ACC112 (cell line): ENCODE measurements at regions not wholly inside any gene's neighbourhood (a gene's known extent, or its start where the extent isn't known, plus 50 kb on each side); places are given as distances from the start of the nearest gene placed in this dataset.

Experiments used
- H2AFZ ChIP-seq: fragments of 200-600 bp; sonication (generic); one replicate; pipeline ENCODE4 v1.6.0; 2017; ENCODE audit warnings: antibody characterized with exemption, low read length; ENCODE audit not compliant: unreplicated experiment
- H3K27ac ChIP-seq: fragments of 200-600 bp; sonication (generic); 2 replicates; pipeline ENCODE4 v1.5.1; 2014; ENCODE audit warnings: low read depth, mild to moderate bottlenecking, antibody characterized with exemption, low read length, moderate library complexity
- H3K27me3 ChIP-seq: fragments of 200-600 bp; sonication (generic); 2 replicates; pipeline ENCODE4 v1.6.1; 2014; ENCODE audit warnings: mild to moderate bottlenecking, antibody characterized with exemption, low read length, moderate library complexity, mixed read lengths; ENCODE audit not compliant: insufficient read depth
- H3K36me3 ChIP-seq: fragments of 200-600 bp; sonication (generic); 2 replicates; pipeline ENCODE4 v1.6.1; 2016; ENCODE audit warnings: mild to moderate bottlenecking, antibody characterized with exemption, low read length, moderate library complexity, mixed read lengths; ENCODE audit not compliant: insufficient read depth
- H3K4me1 ChIP-seq: fragments of 200-600 bp; sonication (generic); one replicate; pipeline ENCODE4 v1.6.1; 2016; ENCODE audit warnings: low read length, mixed read lengths; ENCODE audit not compliant: insufficient read depth, unreplicated experiment, control insufficient read depth
- H3K4me3 ChIP-seq: fragments of 200-600 bp; sonication (generic); 2 replicates; pipeline ENCODE4 v1.5.1; 2014; ENCODE audit warnings: mild to moderate bottlenecking, low read depth, low read length
- H3K79me2 ChIP-seq: fragments of 200-600 bp; sonication (generic); one replicate; pipeline ENCODE4 v1.6.0; 2016; ENCODE audit warnings: low read length; ENCODE audit not compliant: control insufficient read depth, unreplicated experiment, insufficient read depth

- no peaks in the 10 kb centered on the region for H3K79me2 ChIP-seq
- H3K4me1 ChIP-seq, result peaks cover 9% of the 10 kb centered on the region
- H3K36me3 ChIP-seq, result no peaks in the 10 kb centered on the region
- no peak overlapping the region for H2AFZ ChIP-seq
- no peaks in the 10 kb centered on the region for H3K27me3 ChIP-seq
- no peak overlapping the region for H3K4me3 ChIP-seq
- no peak overlapping the region for H3K27ac ChIP-seq
Observed at GRCh38 chr18:59758837-59759236, 61.6 kb upstream of the CCBE1 start.

- H3K4me3 ChIP-seq, result no peak overlapping the region
- H3K27ac ChIP-seq, result no peak overlapping the region
- H3K36me3 ChIP-seq, result no peaks in the 10 kb centered on the region
- H3K4me1 ChIP-seq, result peaks cover 9% of the 10 kb centered on the region
- no peaks in the 10 kb centered on the region for H3K79me2 ChIP-seq
- no peaks in the 10 kb centered on the region for H3K27me3 ChIP-seq
- H2AFZ ChIP-seq, result peak overlapping the region; percentile 72
Observed at GRCh38 chr18:59758106-59758505, 60.9 kb upstream of the CCBE1 start.

- no peak overlapping the region for H3K4me3 ChIP-seq
- H2AFZ ChIP-seq, result no peak overlapping the region
- H3K27me3 ChIP-seq, result no peaks in the 10 kb centered on the region
- H3K36me3 ChIP-seq, result no peaks in the 10 kb centered on the region
- H3K79me2 ChIP-seq, result no peaks in the 10 kb centered on the region
- 0 out of 2 replicates have a peak overlapping the region, but pooled peaks have one; percentile 2 for H3K27ac ChIP-seq
- H3K4me1 ChIP-seq, result peaks cover 42% of the 10 kb centered on the region
Observed at GRCh38 chr18:59752666-59753065, 55.4 kb upstream of the CCBE1 start.

GRCh38 chr18:59751186-59751585, 54.0 kb upstream of the CCBE1 start:
- H3K27ac ChIP-seq, result no peak overlapping the region; the same call in 1 of the 2 replicates
- H3K27me3 ChIP-seq, result no peaks in the 10 kb centered on the region
- H3K4me3 ChIP-seq, result no peak overlapping the region
- H3K4me1 ChIP-seq, result peaks cover 40% of the 10 kb centered on the region
- H3K36me3 ChIP-seq, result peaks cover 5% of the 10 kb centered on the region; the same call in 1 of the 2 replicates
- peak overlapping the region; percentile 83 for H2AFZ ChIP-seq
- H3K79me2 ChIP-seq, result no peaks in the 10 kb centered on the region

GRCh38 chr18:59748628-59749360, 51.6 kb upstream of the CCBE1 start:
- Histone ChIP-seq H3K27ac (peak overlapping the region; percentile 82), H3K4me3 (no peak overlapping the region), H3K4me1 (peaks cover 59% of the 10 kb centered on the region)

More at GRCh38 chr18:59748628-59749360, 51.6 kb upstream of the CCBE1 start:
- Histone ChIP-seq H3K36me3 (peaks cover 5% of the 10 kb centered on the region; the same call in 1 of the 2 replicates), H3K79me2 (no peaks in the 10 kb centered on the region), H3K27me3 (no peaks in the 10 kb centered on the region), H2AFZ (no peak overlapping the region)
